Testis (tissue), 2 donors: ENCODE measurements at regions not wholly inside any gene's neighbourhood (a gene's known extent, or its start where the extent isn't known, plus 50 kb on each side); places are given as distances from the start of the nearest gene placed in this dataset.

Experiments
- DNase-seq: peaks from one replicate; pipeline ENCODE4 v3.0.0-alpha.2; 2019
- H3K27ac ChIP-seq, 2 donors: fragments of 200-600 bp; sonication (generic); one replicate each; pipeline ENCODE4 v1.5.1; 2019
- H3K27me3 ChIP-seq: fragments of 200-600 bp; sonication (generic); one replicate; pipeline ENCODE4 v1.5.1; 2019
- H3K36me3 ChIP-seq: fragments of 200-600 bp; sonication (generic); one replicate; pipeline ENCODE4 v1.5.1; 2017; ENCODE audit warnings: low read depth; ENCODE audit errors: missing control alignments
- H3K4me1 ChIP-seq: fragments of 200-600 bp; sonication (generic); one replicate; pipeline ENCODE4 v1.5.1; 2019
- H3K4me3 ChIP-seq, 2 donors: fragments of 200-600 bp; sonication (generic); one replicate each; pipeline ENCODE4 v1.5.1; 2017 to 2019
- H3K9me3 ChIP-seq: fragments of 200-600 bp; sonication (generic); one replicate; pipeline ENCODE4 v1.5.1; 2017
- POLR2A ChIP-seq: fragments of 450-650 bp; IDR thresholded peaks from one replicate; pipeline ENCODE4 v1.6.1; 2017; ENCODE audit warnings: antibody characterized with exemption, mild to moderate bottlenecking, moderate library complexity
- WGBS, 2 donors: methylation state at CpG; one replicate each; pipeline ENCODE4 v1.1.5; 2018; 5-methylcytosine and 5-hydroxymethylcytosine counted together
- intact Hi-C: fragments of 100-400 bp; cut with DNase I; formaldehyde crosslinking; loops from one replicate; pipeline ENCODE4 v1.15.1; 2023; ENCODE audit warnings: low total_unique reads
- TF ChIP-seq, protein P1 (sequence below), 3 experiments: fragments of 450-650 bp in 2 of 3; fragments of 200-600 bp in 1 of 3; sonication (generic) in 1 of 3; IDR thresholded peaks; one replicate each; pipeline ENCODE4 v1.5.1; 2016 to 2019; ENCODE audit warnings: antibody characterized with exemption in 3 of 3, mild to moderate bottlenecking in 2 of 3, moderate library complexity in 1 of 3

DNA sequence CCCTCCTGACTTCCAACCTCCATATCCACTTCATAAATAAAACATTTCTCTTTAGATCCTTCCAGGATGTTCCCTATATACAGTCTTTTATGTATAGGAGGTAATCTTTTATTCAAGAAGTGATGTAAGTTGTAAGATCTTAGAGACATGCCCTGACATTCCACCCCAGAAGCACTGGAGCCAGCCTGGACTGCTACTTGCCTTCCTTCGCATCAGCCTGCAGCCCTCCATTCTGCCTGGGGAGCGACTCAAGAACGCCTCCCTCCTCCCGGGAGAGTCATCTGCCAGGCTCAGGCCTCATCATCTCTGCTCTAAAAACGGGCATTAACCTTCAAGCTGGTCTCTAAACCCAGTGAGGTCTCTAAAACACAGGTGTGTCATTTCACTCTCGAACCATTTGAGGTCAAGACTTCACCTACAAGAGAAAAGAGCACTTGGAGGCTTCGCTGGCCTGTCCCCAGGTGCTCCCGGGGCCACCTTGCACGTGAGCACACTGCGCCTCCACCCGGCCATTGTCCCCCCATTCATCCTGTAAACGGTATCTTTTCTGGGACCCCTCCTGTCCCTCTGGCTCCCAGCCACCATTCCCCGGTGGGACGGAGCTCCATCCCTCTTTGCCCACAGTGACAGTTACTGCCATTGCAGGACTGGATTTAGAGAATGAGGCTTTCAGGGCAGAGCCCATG lies 107.5 kb upstream of the PDE10A start:
- H3K4me3 ChIP-seq: no peak overlapping the region
- intact Hi-C loops: no loop called here
- H3K27ac ChIP-seq: no peak overlapping the region
- no peak for DNase-seq
- no peaks in the 10 kb centered on the region for H3K4me1 ChIP-seq
- 81 to 89% methylated on average over 13 to 14 of the region's 14 CpGs for WGBS, 2 donors
- no peaks in the 10 kb centered on the region for H3K36me3 ChIP-seq
- H3K27me3 ChIP-seq: no peaks in the 10 kb centered on the region
- H3K9me3 ChIP-seq: no peaks in the 10 kb centered on the region
- TF ChIP-seq, protein P1, sequence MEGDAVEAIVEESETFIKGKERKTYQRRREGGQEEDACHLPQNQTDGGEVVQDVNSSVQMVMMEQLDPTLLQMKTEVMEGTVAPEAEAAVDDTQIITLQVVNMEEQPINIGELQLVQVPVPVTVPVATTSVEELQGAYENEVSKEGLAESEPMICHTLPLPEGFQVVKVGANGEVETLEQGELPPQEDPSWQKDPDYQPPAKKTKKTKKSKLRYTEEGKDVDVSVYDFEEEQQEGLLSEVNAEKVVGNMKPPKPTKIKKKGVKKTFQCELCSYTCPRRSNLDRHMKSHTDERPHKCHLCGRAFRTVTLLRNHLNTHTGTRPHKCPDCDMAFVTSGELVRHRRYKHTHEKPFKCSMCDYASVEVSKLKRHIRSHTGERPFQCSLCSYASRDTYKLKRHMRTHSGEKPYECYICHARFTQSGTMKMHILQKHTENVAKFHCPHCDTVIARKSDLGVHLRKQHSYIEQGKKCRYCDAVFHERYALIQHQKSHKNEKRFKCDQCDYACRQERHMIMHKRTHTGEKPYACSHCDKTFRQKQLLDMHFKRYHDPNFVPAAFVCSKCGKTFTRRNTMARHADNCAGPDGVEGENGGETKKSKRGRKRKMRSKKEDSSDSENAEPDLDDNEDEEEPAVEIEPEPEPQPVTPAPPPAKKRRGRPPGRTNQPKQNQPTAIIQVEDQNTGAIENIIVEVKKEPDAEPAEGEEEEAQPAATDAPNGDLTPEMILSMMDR (IDR thresholded peaks at IDR 0.05): no peak
- no peak for TF ChIP-seq POLR2A

GRCh38 chr6:165769884-165770283 lies 106.8 kb upstream of the PDE10A start:
- Histone ChIP-seq H3K27ac (no peak overlapping the region), H3K4me1 (no peaks in the 10 kb centered on the region), H3K9me3 (no peaks in the 10 kb centered on the region), H3K4me3 (no peak overlapping the region), H3K36me3 (no peaks in the 10 kb centered on the region), H3K27me3 (no peaks in the 10 kb centered on the region)
- WGBS, 2 donors: 67 to 87% methylated on average over 3 of the region's 3 CpGs
- TF ChIP-seq, protein P1 (IDR thresholded peaks at IDR 0.05): no peak
- no peak for TF ChIP-seq POLR2A
- intact Hi-C loops: no loop called here
- no peak for DNase-seq

- Histone ChIP-seq H3K9me3 (no peaks in the 10 kb centered on the region), H3K4me3 (no peak overlapping the region), H3K36me3 (no peaks in the 10 kb centered on the region), H3K27ac (no peak overlapping the region), H3K4me1 (no peaks in the 10 kb centered on the region), H3K27me3 (no peaks in the 10 kb centered on the region)
- no peak for DNase-seq
- TF ChIP-seq, protein P1 (IDR thresholded peaks at IDR 0.05): no peak
- TF ChIP-seq POLR2A: no peak
- WGBS, 2 donors: 79 to 83% methylated on average over 5 of the region's 5 CpGs
- intact Hi-C loops: no loop called here
Observed at GRCh38 chr6:165769401-165769800, 106.4 kb upstream of the PDE10A start.

DNA sequence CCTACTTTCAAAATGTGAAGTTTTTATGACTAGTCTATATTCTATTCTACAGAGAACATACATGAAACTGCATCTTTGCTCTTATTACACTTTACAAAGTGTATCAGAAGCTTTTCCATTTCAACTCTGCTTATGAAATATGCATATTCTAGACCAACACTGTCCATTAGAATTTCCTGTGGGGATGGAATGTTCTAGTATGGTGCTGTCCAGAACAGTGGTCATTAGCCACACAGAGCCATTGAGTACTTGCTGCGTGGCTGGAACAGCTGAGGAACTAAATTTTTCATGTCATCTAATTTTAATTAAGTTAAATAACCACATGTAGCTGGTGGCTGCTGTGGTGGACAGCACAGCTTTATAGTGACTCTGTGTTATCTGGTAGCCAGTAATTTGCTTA lies 105.9 kb upstream of the PDE10A start:
- no peaks in the 10 kb centered on the region for H3K4me1 ChIP-seq
- H3K36me3 ChIP-seq: no peaks in the 10 kb centered on the region
- H3K27me3 ChIP-seq: no peaks in the 10 kb centered on the region
- intact Hi-C loops: no loop called here
- DNase-seq: no peak
- TF ChIP-seq POLR2A: no peak
- TF ChIP-seq, protein P1 (IDR thresholded peaks at IDR 0.05): no peak
- 57 to 80% methylated on average over 1 of the region's 1 CpG for WGBS, 2 donors
- H3K27ac ChIP-seq: no peak overlapping the region
- no peak overlapping the region for H3K4me3 ChIP-seq
- H3K9me3 ChIP-seq: no peaks in the 10 kb centered on the region

DNA sequence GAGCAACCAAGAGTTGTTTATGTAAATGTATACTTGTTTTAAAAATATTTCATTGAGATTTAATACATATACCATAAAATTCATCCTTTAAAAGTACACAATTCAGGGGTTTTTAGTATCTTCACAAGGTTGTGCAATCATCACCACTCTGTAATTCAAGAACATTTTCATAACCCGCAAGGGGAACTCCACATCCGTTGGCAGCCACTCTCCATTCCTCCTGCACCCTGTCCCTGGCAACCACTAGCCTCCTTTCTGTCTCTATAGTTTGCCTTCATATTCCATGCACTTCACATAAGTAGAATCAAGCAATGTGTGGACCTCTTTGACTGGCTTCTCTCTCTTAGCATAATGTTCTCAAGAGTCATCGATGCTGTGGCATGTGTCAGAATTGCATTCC lies 104.2 kb upstream of the PDE10A start:
- no peak overlapping the region for H3K4me3 ChIP-seq
- WGBS, 2 donors: 89 to 94% methylated on average over 3 of the region's 3 CpGs
- intact Hi-C loops: no loop called here
- H3K27ac ChIP-seq: no peak overlapping the region
- no peak for TF ChIP-seq POLR2A
- TF ChIP-seq, protein P1 (IDR thresholded peaks at IDR 0.05): no peak
- H3K36me3 ChIP-seq: no peaks in the 10 kb centered on the region
- DNase-seq: no peak
- no peaks in the 10 kb centered on the region for H3K27me3 ChIP-seq
- H3K9me3 ChIP-seq: no peaks in the 10 kb centered on the region
- H3K4me1 ChIP-seq: no peaks in the 10 kb centered on the region
